ENCODE measurements at regions not wholly inside any gene's neighbourhood (a gene's known extent, or its start where the extent isn't known, plus 50 kb on each side); places are given as distances from the start of the nearest gene placed in this dataset.

GRCh38 chr14:23894362-23895052, 59.1 kb upstream of the DHRS4 start:
- H3K79me2 ChIP-seq (ENCODE audit: control insufficient read depth, insufficient read depth, low read length, poor library complexity): no peaks in the 10 kb centered on the region
- no peak for DNase-seq

GRCh38 chr14:23895053-23895419, 58.5 kb upstream of the DHRS4 start:
- H2BK5ac ChIP-seq (ENCODE audit: low read depth, low read length, poor library complexity): no peak overlapping the region
- H3K9me3 ChIP-seq (ENCODE audit: insufficient read depth, low read depth, low read length): peaks cover 1% of the 10 kb centered on the region
- H2BK120ac ChIP-seq (ENCODE audit: insufficient read depth, low read length, poor library complexity): no peak overlapping the region
- H3K4me3 ChIP-seq (ENCODE audit: low read depth, low read length): no peak overlapping the region
- no peak overlapping the region for H4K12ac ChIP-seq (ENCODE audit: low read depth, low read length)
- DNase-seq: no peak
- H3K4me1 ChIP-seq (ENCODE audit: control insufficient read depth in 1 of 2, insufficient read depth in 2 of 2, low read length in 2 of 2): no peaks in the 10 kb centered on the region
- H3K18ac ChIP-seq (ENCODE audit: low read length): no peak overlapping the region
- H3K79me1 ChIP-seq (ENCODE audit: low read length): no peaks in the 10 kb centered on the region
- H3K9ac ChIP-seq (ENCODE audit: low read length): no peak overlapping the region
- H3K27ac ChIP-seq (ENCODE audit: low read depth, low read length): no peak overlapping the region
- H3K79me2 ChIP-seq (ENCODE audit: control insufficient read depth, insufficient read depth, low read length, poor library complexity): no peaks in the 10 kb centered on the region
- no peak overlapping the region for H3K14ac ChIP-seq (ENCODE audit: low read length)
- WGBS (ENCODE audit: extremely low coverage, insufficient coverage, insufficient read length): no CpG with 5 or more reads among the region's 1 CpG
- no peak overlapping the region for H2AK5ac ChIP-seq (ENCODE audit: low read length)
- no peak overlapping the region for H3K4me2 ChIP-seq (ENCODE audit: low read length)
- H4K8ac ChIP-seq (ENCODE audit: low read depth, low read length): no peak overlapping the region
- no peak overlapping the region for H2AFZ ChIP-seq (ENCODE audit: insufficient read depth, low read length, poor library complexity)
- no peak overlapping the region for H3K4ac ChIP-seq (ENCODE audit: low read depth, low read length)
- H2BK12ac ChIP-seq (ENCODE audit: low read length): no peak overlapping the region
- H3K36me3 ChIP-seq (ENCODE audit: control insufficient read depth in 1 of 2, insufficient read depth in 2 of 2, low read length in 2 of 2): no peaks in the 10 kb centered on the region
- no peaks in the 10 kb centered on the region for H3K27me3 ChIP-seq (ENCODE audit: insufficient read depth, low read length)
- no peak overlapping the region for H4K91ac ChIP-seq (ENCODE audit: low read depth, low read length)
- H3K23ac ChIP-seq (ENCODE audit: low read length): no peak overlapping the region

More at GRCh38 chr14:23894362-23895052, 59.1 kb upstream of the DHRS4 start:
- no peak overlapping the region for H2AK5ac ChIP-seq (ENCODE audit: low read length)
- no peak overlapping the region for H3K9ac ChIP-seq (ENCODE audit: low read length)
- no peak overlapping the region for H3K18ac ChIP-seq (ENCODE audit: low read length)
- no peak overlapping the region for H2BK5ac ChIP-seq (ENCODE audit: low read depth, low read length, poor library complexity)
- H3K14ac ChIP-seq (ENCODE audit: low read length): no peak overlapping the region
- no peak overlapping the region for H4K91ac ChIP-seq (ENCODE audit: low read depth, low read length)
- H3K4ac ChIP-seq (ENCODE audit: low read depth, low read length): no peak overlapping the region
- H2BK120ac ChIP-seq (ENCODE audit: insufficient read depth, low read length, poor library complexity): no peak overlapping the region
- no peak overlapping the region for H4K12ac ChIP-seq (ENCODE audit: low read depth, low read length)
- H3K23ac ChIP-seq (ENCODE audit: low read length): no peak overlapping the region
- no peaks in the 10 kb centered on the region for H3K79me1 ChIP-seq (ENCODE audit: low read length)
- no peaks in the 10 kb centered on the region for H3K36me3 ChIP-seq (ENCODE audit: control insufficient read depth in 1 of 2, insufficient read depth in 2 of 2, low read length in 2 of 2)
- no peak overlapping the region for H2AFZ ChIP-seq (ENCODE audit: insufficient read depth, low read length, poor library complexity)
- H4K8ac ChIP-seq (ENCODE audit: low read depth, low read length): no peak overlapping the region
- H3K27me3 ChIP-seq (ENCODE audit: insufficient read depth, low read length): no peaks in the 10 kb centered on the region
- no peaks in the 10 kb centered on the region for H3K4me1 ChIP-seq (ENCODE audit: control insufficient read depth in 1 of 2, insufficient read depth in 2 of 2, low read length in 2 of 2)
- no CpG with 5 or more reads among the region's 4 CpGs for WGBS (ENCODE audit: extremely low coverage, insufficient coverage, insufficient read length)
- H3K27ac ChIP-seq (ENCODE audit: low read depth, low read length): no peak overlapping the region
- no peak overlapping the region for H3K4me3 ChIP-seq (ENCODE audit: low read depth, low read length)
- H2BK12ac ChIP-seq (ENCODE audit: low read length): no peak overlapping the region
- no peak overlapping the region for H3K4me2 ChIP-seq (ENCODE audit: low read length)
- peaks cover 1% of the 10 kb centered on the region for H3K9me3 ChIP-seq (ENCODE audit: insufficient read depth, low read depth, low read length)

GRCh38 chr14:23895480-23895879, 58.1 kb upstream of the DHRS4 start:
- H3K79me2 ChIP-seq (ENCODE audit: control insufficient read depth, insufficient read depth, low read length, poor library complexity): no peaks in the 10 kb centered on the region
- no peak overlapping the region for H3K18ac ChIP-seq (ENCODE audit: low read length)
- no peaks in the 10 kb centered on the region for H3K4me1 ChIP-seq (ENCODE audit: control insufficient read depth in 1 of 2, insufficient read depth in 2 of 2, low read length in 2 of 2)
- H3K36me3 ChIP-seq (ENCODE audit: control insufficient read depth in 1 of 2, insufficient read depth in 2 of 2, low read length in 2 of 2): no peaks in the 10 kb centered on the region
- no peak overlapping the region for H2BK12ac ChIP-seq (ENCODE audit: low read length)
- H2AFZ ChIP-seq (ENCODE audit: insufficient read depth, low read length, poor library complexity): no peak overlapping the region
- H4K12ac ChIP-seq (ENCODE audit: low read depth, low read length): no peak overlapping the region
- H3K4me3 ChIP-seq (ENCODE audit: low read depth, low read length): no peak overlapping the region
- no peak overlapping the region for H3K27ac ChIP-seq (ENCODE audit: low read depth, low read length)
- no peak overlapping the region for H3K14ac ChIP-seq (ENCODE audit: low read length)
- no peak overlapping the region for H2AK5ac ChIP-seq (ENCODE audit: low read length)
- H2BK120ac ChIP-seq (ENCODE audit: insufficient read depth, low read length, poor library complexity): no peak overlapping the region
- H3K23ac ChIP-seq (ENCODE audit: low read length): no peak overlapping the region
- H4K8ac ChIP-seq (ENCODE audit: low read depth, low read length): no peak overlapping the region
- no peak for DNase-seq
- H3K4me2 ChIP-seq (ENCODE audit: low read length): no peak overlapping the region
- H3K79me1 ChIP-seq (ENCODE audit: low read length): no peaks in the 10 kb centered on the region
- H3K9ac ChIP-seq (ENCODE audit: low read length): no peak overlapping the region
- no CpG with 5 or more reads among the region's 3 CpGs for WGBS (ENCODE audit: extremely low coverage, insufficient coverage, insufficient read length)
- H4K91ac ChIP-seq (ENCODE audit: low read depth, low read length): no peak overlapping the region
- H2BK5ac ChIP-seq (ENCODE audit: low read depth, low read length, poor library complexity): no peak overlapping the region
- no peak overlapping the region for H3K4ac ChIP-seq (ENCODE audit: low read depth, low read length)
- no peaks in the 10 kb centered on the region for H3K27me3 ChIP-seq (ENCODE audit: insufficient read depth, low read length)
- H3K9me3 ChIP-seq (ENCODE audit: insufficient read depth, low read depth, low read length): peaks cover 1% of the 10 kb centered on the region

- no peak for DNase-seq
- H3K79me1 ChIP-seq (ENCODE audit: low read length): no peaks in the 10 kb centered on the region
- H3K79me2 ChIP-seq (ENCODE audit: control insufficient read depth, insufficient read depth, low read length, poor library complexity): no peaks in the 10 kb centered on the region
- no peaks in the 10 kb centered on the region for H3K4me1 ChIP-seq (ENCODE audit: control insufficient read depth in 1 of 2, insufficient read depth in 2 of 2, low read length in 2 of 2)
- no peak overlapping the region for H3K4me3 ChIP-seq (ENCODE audit: low read depth, low read length)
- H4K12ac ChIP-seq (ENCODE audit: low read depth, low read length): no peak overlapping the region
- H2BK12ac ChIP-seq (ENCODE audit: low read length): no peak overlapping the region
- H2BK120ac ChIP-seq (ENCODE audit: insufficient read depth, low read length, poor library complexity): no peak overlapping the region
- no peaks in the 10 kb centered on the region for H3K27me3 ChIP-seq (ENCODE audit: insufficient read depth, low read length)
- no peak overlapping the region for H3K27ac ChIP-seq (ENCODE audit: low read depth, low read length)
- no peak overlapping the region for H4K91ac ChIP-seq (ENCODE audit: low read depth, low read length)
- peaks cover 1% of the 10 kb centered on the region for H3K9me3 ChIP-seq (ENCODE audit: insufficient read depth, low read depth, low read length)
- H2AFZ ChIP-seq (ENCODE audit: insufficient read depth, low read length, poor library complexity): no peak overlapping the region
- no peak overlapping the region for H3K4ac ChIP-seq (ENCODE audit: low read depth, low read length)
- no peak overlapping the region for H3K14ac ChIP-seq (ENCODE audit: low read length)
- H3K23ac ChIP-seq (ENCODE audit: low read length): no peak overlapping the region
- H4K8ac ChIP-seq (ENCODE audit: low read depth, low read length): no peak overlapping the region
- no peak overlapping the region for H3K9ac ChIP-seq (ENCODE audit: low read length)
- no peak overlapping the region for H2BK5ac ChIP-seq (ENCODE audit: low read depth, low read length, poor library complexity)
- H2AK5ac ChIP-seq (ENCODE audit: low read length): no peak overlapping the region
- H3K36me3 ChIP-seq (ENCODE audit: control insufficient read depth in 1 of 2, insufficient read depth in 2 of 2, low read length in 2 of 2): no peaks in the 10 kb centered on the region
- no peak overlapping the region for H3K4me2 ChIP-seq (ENCODE audit: low read length)
- no peak overlapping the region for H3K18ac ChIP-seq (ENCODE audit: low read length)
- no CpG with 5 or more reads among the region's 5 CpGs for WGBS (ENCODE audit: extremely low coverage, insufficient coverage, insufficient read length)
Measured at GRCh38 chr14:23896609-23897153, 56.9 kb upstream of the DHRS4 start.
